Transverse colon (tissue), 4 donors: ENCODE measurements at regions not wholly inside any gene's neighbourhood (a gene's known extent, or its start where the extent isn't known, plus 50 kb on each side); places are given as distances from the start of the nearest gene placed in this dataset.

Source experiments
- DNase-seq: peaks from one replicate; pipeline ENCODE4 v3.0.0-alpha.2; 2019
- H3K27ac ChIP-seq, 4 donors: fragments of 200-600 bp; sonication (generic); 2 replicates each; pipeline ENCODE4 v1.5.1; 2016 to 2018; ENCODE audit warnings: inconsistent platforms in 4 of 4
- H3K27me3 ChIP-seq: fragments of 200-600 bp; sonication (generic); 2 replicates; pipeline ENCODE4 v1.5.1; 2017; ENCODE audit warnings: inconsistent platforms
- H3K36me3 ChIP-seq, 4 donors: fragments of 200-600 bp; sonication (generic); 2 replicates each; pipeline ENCODE4 v1.5.1; 2017 to 2019; ENCODE audit warnings: inconsistent platforms in 4 of 4
- H3K4me1 ChIP-seq, 4 donors: fragments of 200-600 bp; sonication (generic); 2 replicates each; pipeline ENCODE4 v1.5.1; 2017 to 2020; ENCODE audit warnings: inconsistent platforms in 4 of 4
- H3K4me3 ChIP-seq, 4 donors: fragments of 200-600 bp; sonication (generic); 1 replicate in 1 of 4; 2 replicates in 3 of 4; pipeline versions ENCODE4 v1.5.1 to v1.6.1; 2017 to 2019; ENCODE audit warnings: inconsistent platforms in 4 of 4
- H3K9me3 ChIP-seq, 2 donors: fragments of 200-600 bp; sonication (generic); 2 replicates each; pipeline ENCODE4 v1.5.1; 2017 to 2019; ENCODE audit warnings: inconsistent platforms in 2 of 2
- CTCF ChIP-seq, 5 experiments: fragments of 200-600 bp in 3 of 5; fragments of 450-650 bp in 2 of 5; sonication (generic) in 3 of 5; IDR thresholded peaks; 1 replicate in 2 of 5; 2 replicates in 3 of 5; pipeline ENCODE4 v1.5.1; 2016 to 2017; ENCODE audit warnings: antibody characterized with exemption in 5 of 5, inconsistent platforms in 3 of 5, mild to moderate bottlenecking in 2 of 5, moderate library complexity in 1 of 5
- EP300 ChIP-seq: sonication (generic); formaldehyde crosslinking; IDR thresholded peaks from one replicate; pipeline ENCODE4 v1.6.1; 2017; ENCODE audit warnings: antibody characterized with exemption, low read depth
- POLR2A ChIP-seq: fragments of 450-650 bp; IDR thresholded peaks from one replicate; pipeline ENCODE4 v1.6.1; 2016; ENCODE audit warnings: antibody characterized with exemption, mild to moderate bottlenecking, moderate library complexity
- POLR2AphosphoS5 ChIP-seq, 3 donors: sonication (generic); formaldehyde crosslinking; IDR thresholded peaks; one replicate each; pipeline ENCODE4 v1.6.1; 2016; ENCODE audit warnings: antibody characterized with exemption in 3 of 3
- WGBS, 2 donors: methylation state at CpG; one replicate each; pipeline ENCODE4 v1.1.5; 2018; ENCODE audit warnings: low coverage in 1 of 2; 5-methylcytosine and 5-hydroxymethylcytosine counted together
- in situ Hi-C, 4 donors: fragments of 200-750 bp; cut with MboI; loops; one replicate each; pipeline versions ENCODE4 v1.15.0 to v1.15.1; 2017; ENCODE audit warnings: low sequenced_read_pairs in 3 of 4, low pct_ligation_motif_present in 1 of 4, low pct_unique_long_range_greater_than_20kb in 1 of 4
- intact Hi-C: fragments of 100-400 bp; cut with DNase I; formaldehyde crosslinking; loops from one replicate; pipeline ENCODE4 v1.15.1; 2023; ENCODE audit warnings: low total_unique reads

GRCh38 chr17:72236980-72237633 is 116.3 kb downstream of the SOX9 start:
- intact Hi-C loops: no loop called here

GRCh38 chr17:72238157-72238673 is 117.4 kb downstream of the SOX9 start:
- H3K36me3 ChIP-seq: no peaks in the 10 kb centered on the region
- peaks cover 0 to 10% (median 9%) of the 10 kb centered on the region in 4 donors for H3K4me1 ChIP-seq
- TF ChIP-seq CTCF (IDR thresholded peaks at IDR 0.05): no peak
- TF ChIP-seq POLR2AphosphoS5 (IDR thresholded peaks at IDR 0.05): no peak
- TF ChIP-seq EP300: no peak
- TF ChIP-seq POLR2A: no peak
- intact Hi-C loops (no loop called here), in situ Hi-C loops (no loop called here)
- WGBS, 2 donors: 65 to 84% methylated on average over 4 to 10 of the region's 10 CpGs
- H3K27ac ChIP-seq: no peak overlapping the region
- H3K9me3 ChIP-seq: no peaks in the 10 kb centered on the region
- H3K4me3 ChIP-seq: no peak overlapping the region
- no peaks in the 10 kb centered on the region for H3K27me3 ChIP-seq
- no peak for DNase-seq

More at GRCh38 chr17:72236980-72237633, 116.3 kb downstream of the SOX9 start:
- in situ Hi-C loops: no loop called here
- no peak overlapping the region for H3K4me3 ChIP-seq
- WGBS, 2 donors: 28 to 53% methylated on average over 6 to 13 of the region's 13 CpGs
- H3K36me3 ChIP-seq: no peaks in the 10 kb centered on the region
- TF ChIP-seq POLR2A (no peak), CTCF (IDR thresholded peaks at IDR 0.05) (no peak), EP300 (no peak), POLR2AphosphoS5 (IDR thresholded peaks at IDR 0.05) (no peak)
- no peak overlapping the region for H3K27ac ChIP-seq
- H3K9me3 ChIP-seq: no peaks in the 10 kb centered on the region
- H3K27me3 ChIP-seq: no peaks in the 10 kb centered on the region
- H3K4me1 ChIP-seq: peaks cover 0 to 10% (median 9%) of the 10 kb centered on the region in 4 donors
- DNase-seq: no peak

GRCh38 chr17:72239548-72239947 is 118.7 kb downstream of the SOX9 start:
- 90% methylated on average over 5 of the region's 5 CpGs; no CpG with 5 or more reads in 1 of the 2 donors for WGBS, 2 donors
- Histone ChIP-seq H3K27ac (no peak overlapping the region), H3K4me1 (no peaks in the 10 kb centered on the region), H3K4me3 (no peak overlapping the region), H3K36me3 (no peaks in the 10 kb centered on the region), H3K9me3 (no peaks in the 10 kb centered on the region), H3K27me3 (no peaks in the 10 kb centered on the region)
- in situ Hi-C loops: no loop called here
- no peak for TF ChIP-seq POLR2AphosphoS5 (IDR thresholded peaks at IDR 0.05)
- TF ChIP-seq POLR2A: no peak
- TF ChIP-seq CTCF (IDR thresholded peaks at IDR 0.05): no peak
- no peak for TF ChIP-seq EP300
- intact Hi-C loops: no loop called here
- no peak for DNase-seq

GRCh38 chr17:72240333-72240732 is 119.5 kb downstream of the SOX9 start:
- Histone ChIP-seq H3K4me1 (no peaks in the 10 kb centered on the region), H3K9me3 (no peaks in the 10 kb centered on the region), H3K27ac (no peak overlapping the region), H3K27me3 (no peaks in the 10 kb centered on the region), H3K36me3 (no peaks in the 10 kb centered on the region), H3K4me3 (no peak overlapping the region)
- TF ChIP-seq POLR2AphosphoS5 (IDR thresholded peaks at IDR 0.05) (no peak), EP300 (no peak), POLR2A (no peak), CTCF (IDR thresholded peaks at IDR 0.05) (no peak)
- in situ Hi-C loops (no loop called here), intact Hi-C loops (no loop called here)
- DNase-seq: no peak
- 65 to 74% methylated on average over 3 of the region's 3 CpGs for WGBS, 2 donors
